ENCODE measurements at regions not wholly inside any gene's neighbourhood (a gene's known extent, or its start where the extent isn't known, plus 50 kb on each side); places are given as distances from the start of the nearest gene placed in this dataset.

DNA sequence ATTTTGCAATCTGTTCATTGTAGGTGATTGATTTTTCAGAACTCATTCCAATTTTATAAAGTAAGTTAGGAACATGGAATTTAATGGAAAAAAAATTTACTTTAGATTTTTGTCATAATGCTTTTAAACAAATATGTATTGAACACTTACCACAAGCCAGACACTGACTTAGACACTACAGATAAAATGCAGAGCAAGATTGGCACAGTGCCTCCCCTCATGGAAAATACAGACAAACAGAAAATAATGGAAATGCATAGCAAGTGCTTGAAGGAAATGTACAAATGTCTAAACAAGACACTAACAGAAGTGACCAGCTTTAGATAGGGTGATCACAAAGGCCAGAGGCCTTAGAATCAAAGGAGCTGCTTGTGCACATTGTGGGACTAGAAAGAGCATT, 260.5 kb upstream of the ADGRL2 start:
- H3K36me3 Mint-ChIP-seq (ENCODE audit: low read depth), result no peaks in the 10 kb centered on the region
- no peak for DNase-seq

DNA sequence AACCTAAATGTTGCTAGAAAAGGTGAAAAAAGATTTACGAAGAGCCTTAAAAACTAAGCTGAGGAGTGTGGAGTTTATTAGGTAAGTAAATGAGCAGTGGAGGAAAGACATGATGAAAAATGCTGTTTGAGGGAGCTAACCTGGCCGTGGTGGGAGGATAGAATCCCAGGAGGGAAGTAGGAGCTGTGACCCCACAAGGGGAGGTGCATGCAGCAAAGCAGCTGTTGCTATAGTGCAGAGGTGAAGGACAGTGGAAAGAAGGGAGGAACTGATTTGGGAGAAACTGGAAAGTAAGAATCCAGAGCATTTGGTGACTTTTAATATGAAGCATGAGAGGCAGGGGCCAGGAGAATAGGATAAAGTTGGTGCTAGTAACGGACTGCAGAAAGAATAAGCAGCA, 271.7 kb upstream of the ADGRL2 start:
- DNase-seq, result no peak
- H3K36me3 Mint-ChIP-seq (ENCODE audit: low read depth), result no peaks in the 10 kb centered on the region
- no peak overlapping the region for H3K4me3 Mint-ChIP-seq
- H3K9me3 Mint-ChIP-seq, result no peaks in the 10 kb centered on the region
- no peaks in the 10 kb centered on the region for H3K4me1 Mint-ChIP-seq (ENCODE audit: low read depth)
- TF ChIP-seq, protein P1, sequence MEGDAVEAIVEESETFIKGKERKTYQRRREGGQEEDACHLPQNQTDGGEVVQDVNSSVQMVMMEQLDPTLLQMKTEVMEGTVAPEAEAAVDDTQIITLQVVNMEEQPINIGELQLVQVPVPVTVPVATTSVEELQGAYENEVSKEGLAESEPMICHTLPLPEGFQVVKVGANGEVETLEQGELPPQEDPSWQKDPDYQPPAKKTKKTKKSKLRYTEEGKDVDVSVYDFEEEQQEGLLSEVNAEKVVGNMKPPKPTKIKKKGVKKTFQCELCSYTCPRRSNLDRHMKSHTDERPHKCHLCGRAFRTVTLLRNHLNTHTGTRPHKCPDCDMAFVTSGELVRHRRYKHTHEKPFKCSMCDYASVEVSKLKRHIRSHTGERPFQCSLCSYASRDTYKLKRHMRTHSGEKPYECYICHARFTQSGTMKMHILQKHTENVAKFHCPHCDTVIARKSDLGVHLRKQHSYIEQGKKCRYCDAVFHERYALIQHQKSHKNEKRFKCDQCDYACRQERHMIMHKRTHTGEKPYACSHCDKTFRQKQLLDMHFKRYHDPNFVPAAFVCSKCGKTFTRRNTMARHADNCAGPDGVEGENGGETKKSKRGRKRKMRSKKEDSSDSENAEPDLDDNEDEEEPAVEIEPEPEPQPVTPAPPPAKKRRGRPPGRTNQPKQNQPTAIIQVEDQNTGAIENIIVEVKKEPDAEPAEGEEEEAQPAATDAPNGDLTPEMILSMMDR (IDR thresholded peaks at IDR 0.05), result no peak
- no peak overlapping the region for H3K27ac Mint-ChIP-seq
- H3K27me3 Mint-ChIP-seq (ENCODE audit: insufficient read depth), result peaks cover 4% of the 10 kb centered on the region; the same call in 1 of the 2 replicates

More for the DNA sequence above, 260.5 kb upstream of the ADGRL2 start:
- H3K27ac Mint-ChIP-seq, result no peak overlapping the region
- H3K27me3 Mint-ChIP-seq (ENCODE audit: insufficient read depth), result peaks cover 3% of the 10 kb centered on the region
- no peaks in the 10 kb centered on the region for H3K9me3 Mint-ChIP-seq
- no peaks in the 10 kb centered on the region for H3K4me1 Mint-ChIP-seq (ENCODE audit: low read depth)
- H3K4me3 Mint-ChIP-seq, result no peak overlapping the region
- TF ChIP-seq, protein P1 (IDR thresholded peaks at IDR 0.05), result no peak

DNA sequence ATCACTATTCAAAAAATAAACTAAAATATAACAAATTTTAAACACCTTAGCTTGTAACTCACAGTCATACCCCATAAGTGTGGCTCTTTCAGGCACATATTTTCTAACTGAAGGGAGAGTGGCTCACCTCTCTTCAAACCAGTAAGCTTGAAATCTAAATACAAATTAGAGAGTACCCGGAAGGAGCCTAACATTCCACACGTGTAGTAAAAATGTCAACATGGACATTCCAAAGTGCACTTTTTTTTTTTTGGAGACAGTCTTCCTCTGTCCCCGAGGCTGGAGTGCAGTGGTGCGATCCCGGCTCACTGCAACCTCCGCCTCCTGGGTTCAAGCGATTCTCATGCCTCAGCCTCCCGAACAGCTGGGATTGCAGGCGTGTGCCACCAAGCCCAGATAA, 275.6 kb upstream of the ADGRL2 start:
- DNase-seq, result no peak
- no peak overlapping the region for H3K4me3 Mint-ChIP-seq
- H3K27me3 Mint-ChIP-seq (ENCODE audit: insufficient read depth), result peaks cover 2% of the 10 kb centered on the region; the same call in 1 of the 2 replicates
- H3K4me1 Mint-ChIP-seq (ENCODE audit: low read depth), result no peaks in the 10 kb centered on the region
- no peaks in the 10 kb centered on the region for H3K36me3 Mint-ChIP-seq (ENCODE audit: low read depth)
- no peak overlapping the region for H3K27ac Mint-ChIP-seq
- TF ChIP-seq, protein P1 (IDR thresholded peaks at IDR 0.05), result no peak
- no peaks in the 10 kb centered on the region for H3K9me3 Mint-ChIP-seq

DNA sequence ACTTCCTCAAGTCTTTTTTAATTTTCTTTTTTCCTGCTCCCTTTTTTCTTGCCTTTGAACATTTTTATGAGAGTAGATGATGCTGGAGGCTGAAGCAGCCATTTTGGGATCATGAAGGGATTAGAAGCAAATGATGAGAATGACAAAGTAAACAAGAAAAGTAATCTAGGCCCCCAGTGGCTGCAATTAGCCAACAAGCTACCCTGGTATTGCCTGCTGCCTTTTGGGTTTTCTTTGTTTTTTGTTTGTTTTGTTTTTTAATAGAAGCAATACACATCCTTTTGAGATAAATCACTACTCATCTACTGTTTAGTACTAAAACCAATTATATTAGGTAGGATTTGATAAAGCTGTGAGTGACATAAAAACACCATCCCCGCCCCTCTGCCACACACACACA, 280.7 kb upstream of the ADGRL2 start:
- TF ChIP-seq, protein P1 (IDR thresholded peaks at IDR 0.05), result no peak
- H3K36me3 Mint-ChIP-seq (ENCODE audit: low read depth), result no peaks in the 10 kb centered on the region
- peaks cover 2% of the 10 kb centered on the region; the same call in 1 of the 2 replicates for H3K27me3 Mint-ChIP-seq (ENCODE audit: insufficient read depth)

DNA sequence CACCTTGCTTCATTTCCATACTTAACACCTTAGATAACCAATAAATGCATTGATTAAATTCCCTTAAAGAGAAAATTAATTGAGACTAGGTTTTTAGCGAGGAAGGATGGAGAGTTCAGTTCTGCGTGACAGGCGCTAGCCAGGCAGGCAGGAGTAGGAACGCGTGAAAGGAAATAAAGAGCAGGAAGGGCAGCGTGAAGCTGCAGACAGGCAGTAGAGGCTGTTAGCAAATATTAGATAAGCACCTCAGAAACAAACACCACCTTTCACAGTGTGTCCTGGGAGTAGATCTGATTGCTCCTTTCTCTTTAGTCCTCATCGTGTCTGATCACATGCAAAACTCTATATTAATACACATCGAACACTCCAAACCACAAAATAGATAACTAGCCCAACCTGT, 282.7 kb upstream of the ADGRL2 start:
- Mint-ChIP-seq H3K27me3 (ENCODE audit: insufficient read depth) (peaks cover 2% of the 10 kb centered on the region; the same call in 1 of the 2 replicates), H3K9me3 (no peaks in the 10 kb centered on the region), H3K36me3 (ENCODE audit: low read depth) (no peaks in the 10 kb centered on the region), H3K4me3 (no peak overlapping the region), H3K4me1 (ENCODE audit: low read depth) (no peaks in the 10 kb centered on the region), H3K27ac (no peak overlapping the region)
- TF ChIP-seq, protein P1 (IDR thresholded peaks at IDR 0.05), result no peak
- DNase-seq, result no peak

More for the DNA sequence above, 280.7 kb upstream of the ADGRL2 start:
- no peaks in the 10 kb centered on the region for H3K9me3 Mint-ChIP-seq
- no peak overlapping the region for H3K4me3 Mint-ChIP-seq
- H3K4me1 Mint-ChIP-seq (ENCODE audit: low read depth), result no peaks in the 10 kb centered on the region
- no peak overlapping the region for H3K27ac Mint-ChIP-seq
- no peak for DNase-seq

Measured in HFFc6 (cell line).